A549 (cell line): ENCODE measurements at regions not wholly inside any gene's neighbourhood (a gene's known extent, or its start where the extent isn't known, plus 50 kb on each side); places are given as distances from the start of the nearest gene placed in this dataset.

Experiments used
- ATAC-seq, 2 experiments: fragments of 200-7000 bp in 1 of 2; fragments of >200 bp in 1 of 2; cut with Nextera tagmentation in 1 of 2; cut with Tn5 transposase in 1 of 2; 3 replicates each; pipeline versions ENCODE4 v1.8.0 to v1.9.1; 2018 to 2020; ENCODE audit warnings: mild to moderate bottlenecking in 1 of 2, moderate library complexity in 1 of 2
- CTCF ChIA-PET: fragments of 300-600 bp; sonication (Branson Sonifier 250); formaldehyde crosslinking; extraction: SDS; loops from one replicate; lab custom pipeline; 2021; ENCODE audit warnings: antibody characterized with exemption, inconsistent platforms; lab: Yijun Ruan, JAX
- POLR2A ChIA-PET: fragments of 350-600 bp; formaldehyde crosslinking; extraction: SDS; loops from one replicate; lab custom pipeline; 2021; ENCODE audit warnings: antibody characterized with exemption, inconsistent platforms; lab: Yijun Ruan, JAX
- DNase-seq, 2 experiments: peaks; one replicate each; pipeline versions ENCODE4 v3.0.0 to v3.0.0-alpha.2; 2011 to 2016; ENCODE audit warnings: low read depth in 1 of 2, low spot score in 1 of 2
- FAIRE-seq: peaks from 2 replicates; lab custom pipeline; 2011; peaks lifted over from hg19 to GRCh38; lab: Jason Lieb, UNC
- H3K27ac ChIP-seq, 2 experiments: fragments of >200 bp; sonication (Bioruptor Twin); formaldehyde crosslinking; 3 replicates each; pipeline ENCODE4 v1.5.1; 2016 to 2017
- H3K4me1 ChIP-seq: fragments of >200 bp; sonication (Bioruptor Twin); formaldehyde crosslinking; 3 replicates; pipeline ENCODE4 v1.6.1; 2016
- H3K4me2 ChIP-seq: fragments of >200 bp; sonication (Bioruptor Twin); formaldehyde crosslinking; 3 replicates; pipeline ENCODE4 v1.6.1; 2016
- H3K4me3 ChIP-seq: fragments of >200 bp; sonication (Bioruptor Twin); formaldehyde crosslinking; 3 replicates; pipeline ENCODE4 v1.5.1; 2016
- H3K9me3 ChIP-seq: fragments of >200 bp; sonication (Bioruptor Twin); formaldehyde crosslinking; 3 replicates; pipeline ENCODE4 v1.6.1; 2016
- ATOH8 ChIP-seq: fragments of 250-450 bp; sonication (Bioruptor Pico); IDR thresholded peaks from 2 replicates; pipeline ENCODE4 v1.5.0; 2020; ENCODE audit warnings: low read depth, mild to moderate bottlenecking, moderate library complexity
- BCL3 ChIP-seq: fragments of >200 bp; sonication (Bioruptor Twin); formaldehyde crosslinking; IDR thresholded peaks from 3 replicates; pipeline ENCODE4 v1.6.1; 2016
- BHLHE40 ChIP-seq: IDR thresholded peaks from 2 replicates; pipeline ENCODE4 v1.6.1; 2012; ENCODE audit warnings: low read depth, low read length, inconsistent platforms
- CBX2 ChIP-seq: fragments of 200-600 bp; sonication (generic); IDR thresholded peaks from 2 replicates; pipeline ENCODE4 v1.6.1; 2016; ENCODE audit warnings: low read depth, mild to moderate bottlenecking, borderline replicate concordance
- CEBPB ChIP-seq, 2 experiments: fragments of >200 bp in 1 of 2; sonication (Bioruptor Twin) in 1 of 2; formaldehyde crosslinking in 1 of 2; IDR thresholded peaks; 2 replicates each; pipeline ENCODE4 v1.6.1; 2012 to 2016
- EHMT2 ChIP-seq: fragments of 200-600 bp; sonication (generic); IDR thresholded peaks from 2 replicates; pipeline ENCODE4 v1.6.1; 2016; ENCODE audit warnings: antibody characterized with exemption, low read depth, mild to moderate bottlenecking, moderate library complexity
- EP300 ChIP-seq, 2 experiments: fragments of >200 bp; sonication (Bioruptor Twin); formaldehyde crosslinking; IDR thresholded peaks; 2 replicates in 1 of 2; 3 replicates in 1 of 2; pipeline ENCODE4 v1.6.1; 2016 to 2017
- FOSB ChIP-seq: fragments of 250-450 bp; sonication (Bioruptor Pico); IDR thresholded peaks from 2 replicates; pipeline ENCODE4 v1.5.0; 2020; ENCODE audit warnings: mild to moderate bottlenecking, moderate library complexity
- FOSL2 ChIP-seq, 2 experiments: fragments of 450-650 bp in 1 of 2; fragments of >200 bp in 1 of 2; sonication (Bioruptor Twin) in 1 of 2; formaldehyde crosslinking; IDR thresholded peaks; 2 replicates each; pipeline versions ENCODE4 v1.5.0 to v1.6.1; 2016 to 2020; ENCODE audit warnings: mild to moderate bottlenecking in 1 of 2, moderate library complexity in 1 of 2
- HES2 ChIP-seq: fragments of >200 bp; sonication (Bioruptor Twin); formaldehyde crosslinking; IDR thresholded peaks from 2 replicates; pipeline ENCODE4 v1.6.1; 2016
- HOXA7 ChIP-seq: fragments of 250-450 bp; sonication (Bioruptor Pico); IDR thresholded peaks from 2 replicates; pipeline ENCODE4 v1.5.0; 2020; ENCODE audit warnings: mild to moderate bottlenecking, moderate library complexity
- JUN ChIP-seq, 2 experiments: fragments of >200 bp; sonication (Bioruptor Twin); formaldehyde crosslinking; IDR thresholded peaks; 2 replicates in 1 of 2; 3 replicates in 1 of 2; pipeline ENCODE4 v1.6.1; 2016 to 2017
- MAFK ChIP-seq: fragments of 450-650 bp; IDR thresholded peaks from 2 replicates; pipeline ENCODE4 v1.6.1; 2014; ENCODE audit not compliant: partially characterized antibody
- MAX ChIP-seq: IDR thresholded peaks from 2 replicates; pipeline ENCODE4 v1.6.1; 2012
- NFE2L2 ChIP-seq: fragments of 150-350 bp; conservative IDR thresholded peaks from 2 replicates; pipeline ENCODE4 v1.6.1; 2014; ENCODE audit warnings: low read length
- NPAS2 ChIP-seq: fragments of 250-450 bp; sonication (Bioruptor Pico); IDR thresholded peaks from 2 replicates; pipeline ENCODE4 v1.8.0; 2022; ENCODE audit warnings: mild to moderate bottlenecking, moderate library complexity, borderline replicate concordance
- PBX3 ChIP-seq: IDR thresholded peaks from 2 replicates; pipeline ENCODE4 v1.6.1; 2012
- PHF8 ChIP-seq: fragments of 200-600 bp; sonication (generic); IDR thresholded peaks from 2 replicates; pipeline ENCODE4 v1.6.1; 2016; ENCODE audit warnings: low read depth, mild to moderate bottlenecking, antibody characterized with exemption, moderate library complexity, borderline replicate concordance
- POLR2A ChIP-seq: IDR thresholded peaks from 2 replicates; pipeline ENCODE4 v1.6.1; 2012; ENCODE audit warnings: mild to moderate bottlenecking, low read length
- RCOR1 ChIP-seq: fragments of 150-350 bp; IDR thresholded peaks from 2 replicates; pipeline ENCODE4 v1.6.1; 2014; ENCODE audit warnings: antibody characterized with exemption, low read length, low read depth
- RFX5 ChIP-seq: fragments of 450-650 bp; IDR thresholded peaks from 2 replicates; pipeline ENCODE4 v1.7.1; 2014; ENCODE audit warnings: antibody characterized with exemption, mild to moderate bottlenecking, moderate library complexity
- SREBF2 ChIP-seq: fragments of 450-650 bp; IDR thresholded peaks from 2 replicates; pipeline ENCODE4 v1.6.1; 2014; ENCODE audit warnings: mild to moderate bottlenecking, moderate library complexity
- TFCP2L1 ChIP-seq: fragments of 250-450 bp; sonication (Bioruptor Pico); IDR thresholded peaks from 2 replicates; pipeline ENCODE4 v1.5.0; 2021; ENCODE audit warnings: mild to moderate bottlenecking
- USF2 ChIP-seq: fragments of 450-650 bp; IDR thresholded peaks from 2 replicates; pipeline ENCODE4 v1.6.1; 2014; ENCODE audit warnings: antibody characterized with exemption
- ZC3H11A ChIP-seq: fragments of 450-650 bp; IDR thresholded peaks from 2 replicates; pipeline ENCODE4 v1.6.1; 2014; ENCODE audit warnings: antibody characterized with exemption, mild to moderate bottlenecking
- ZFP36 ChIP-seq: fragments of 450-650 bp; IDR thresholded peaks from 2 replicates; pipeline ENCODE4 v1.6.1; 2014; ENCODE audit warnings: borderline replicate concordance; ENCODE audit not compliant: partially characterized antibody
- WGBS: methylation state at CpG from one replicate; pipeline ENCODE4 v1.1.6; 2017; ENCODE audit errors: missing lambda C conversion rate; 5-methylcytosine and 5-hydroxymethylcytosine counted together

- Histone ChIP-seq H3K4me2 (peak overlapping the region; percentile 98), H3K4me3 (peak overlapping the region; percentile 98), H3K27ac (peak overlapping the region; percentile 95 to 98), H3K9me3 (no peaks in the 10 kb centered on the region), H3K4me1 (peaks cover 38% of the 10 kb centered on the region)
- FAIRE-seq (no peak), ATAC-seq (peak in 1 of 2 experiments; percentile 28; a peak in 4 of 6 replicates), DNase-seq (no peak)
- TF ChIP-seq NPAS2 (CRISPR knock-in tag) = no peak
- no peak for TF ChIP-seq NFE2L2
- no peak for TF ChIP-seq FOSL2 (IDR thresholded peaks at IDR 0.05)
- TF ChIP-seq FOSL2 (CRISPR knock-in tag; IDR thresholded peaks at IDR 0.05) = no peak
- TF ChIP-seq SREBF2 = no peak
- TF ChIP-seq EP300 (IDR thresholded peaks at IDR 0.05) = no peak
- no peak for TF ChIP-seq ATOH8 (CRISPR knock-in tag)
- no peak for TF ChIP-seq RCOR1
- TF ChIP-seq CBX2 = no peak
- no peak for TF ChIP-seq ZC3H11A
- no peak for TF ChIP-seq RFX5
- TF ChIP-seq HES2 = no peak
- no peak for TF ChIP-seq BCL3
- TF ChIP-seq TFCP2L1 (CRISPR knock-in tag) = no peak
- TF ChIP-seq CEBPB (IDR thresholded peaks at IDR 0.05) = no peak
- no peak for TF ChIP-seq BHLHE40
- no peak for TF ChIP-seq USF2
- no peak for TF ChIP-seq MAX
- TF ChIP-seq EHMT2 = no peak
- no peak for TF ChIP-seq FOSB (CRISPR knock-in tag)
- no CpG with 5 or more reads among the region's 36 CpGs for WGBS
- ChIA-PET CTCF (interaction anchor here (1.1 kb wide), 1 partner anchor 368 kb away, joined by 3 read pairs; no protein-coding TSS in a partner anchor), POLR2A (no interaction called here)
Observed at GRCh38 chr22:25404556-25404927, 159.9 kb upstream of the GRK3 start.

- H3K9me3 ChIP-seq = no peaks in the 10 kb centered on the region
- FAIRE-seq = no peak
- ChIA-PET CTCF (no interaction called here), POLR2A (no interaction called here)
- peaks cover 32% of the 10 kb centered on the region for H3K4me1 ChIP-seq
- ATAC-seq = peak; percentile 36 to 63
- TF ChIP-seq BCL3 = peak; percentile 58; the same call in 1 of the 3 replicates
- TF ChIP-seq POLR2A = peak; percentile 58; the same call in 1 of the 2 replicates
- TF ChIP-seq MAFK = no peak
- no peak for TF ChIP-seq PBX3
- peak; percentile 67; the same call in 1 of the 2 replicates for TF ChIP-seq PHF8
- peak; percentile 41; the same call in 1 of the 2 replicates for TF ChIP-seq MAX
- no peak for TF ChIP-seq HOXA7 (CRISPR knock-in tag)
- TF ChIP-seq HES2 = no peak
- TF ChIP-seq JUN (IDR thresholded peaks at IDR 0.05) = peak; percentile 25 to 47; a peak in 2 of 5 replicates
- TF ChIP-seq ZFP36 = no peak
- WGBS = 5% methylated on average over 4 of the region's 117 CpGs
- peak overlapping the region; percentile 95 to 98 for H3K27ac ChIP-seq
- peak; percentile 42 to 52 for DNase-seq
- H3K4me3 ChIP-seq = peak overlapping the region; percentile 98
- H3K4me2 ChIP-seq = peak overlapping the region; percentile 98
Observed at GRCh38 chr22:25404928-25405816, 159.3 kb upstream of the GRK3 start.
